Left renal pelvis (tissue), 4 donors: ENCODE measurements at regions not wholly inside any gene's neighbourhood (a gene's known extent, or its start where the extent isn't known, plus 50 kb on each side); places are given as distances from the start of the nearest gene placed in this dataset.
"Not testable (repeated sequence)": the region's sequence is repeated elsewhere in the genome, so short reads cannot be mapped to it uniquely, and the experiment has no call there.

Experiments used
- DNase-seq, 4 donors: peaks; one replicate each; pipeline ENCODE4 v3.0.0-alpha.2; 2013; ENCODE audit warnings: low read depth in 4 of 4, low spot score in 3 of 4

DNA sequence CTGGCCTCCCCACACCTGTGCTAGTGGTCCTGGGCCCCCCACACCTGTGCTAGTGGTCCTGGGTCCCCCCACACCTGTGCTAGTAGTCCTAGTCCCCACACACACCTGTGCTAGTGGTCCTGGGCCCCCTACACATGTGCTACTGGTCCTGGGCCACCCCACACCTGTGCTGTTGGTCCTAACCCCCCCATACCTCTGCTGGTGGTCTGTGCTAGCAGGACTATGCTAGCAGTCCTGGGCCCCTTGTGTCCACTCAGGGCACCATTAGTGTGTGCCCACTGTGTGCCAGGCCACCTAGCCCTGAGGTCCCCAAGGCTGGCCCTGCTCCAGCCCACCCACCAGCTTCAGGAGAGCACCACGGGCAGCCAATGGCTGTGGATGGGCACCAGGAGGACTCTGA lies 558.2 kb upstream of the SALL3 start:
- no peak for DNase-seq

DNA sequence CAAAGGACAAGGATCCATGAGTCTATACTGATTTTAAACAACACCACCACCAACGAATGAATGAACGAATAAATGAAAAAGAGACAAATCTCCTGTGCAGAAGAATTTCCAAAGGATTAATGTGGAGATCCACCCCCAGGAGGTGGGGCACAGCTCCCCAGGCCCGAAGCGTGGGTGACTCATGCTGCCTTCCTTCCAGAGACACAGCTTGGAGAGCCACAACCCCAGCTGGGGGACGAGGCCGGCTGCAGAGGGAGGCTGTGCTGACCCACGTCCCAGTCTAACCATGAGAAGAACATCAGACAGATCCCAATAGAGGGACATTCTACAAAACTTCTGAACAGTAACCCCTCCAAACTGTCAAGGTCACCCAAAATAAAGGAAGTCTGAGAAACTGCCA lies 557.3 kb upstream of the SALL3 start:
- no peak for DNase-seq

DNA sequence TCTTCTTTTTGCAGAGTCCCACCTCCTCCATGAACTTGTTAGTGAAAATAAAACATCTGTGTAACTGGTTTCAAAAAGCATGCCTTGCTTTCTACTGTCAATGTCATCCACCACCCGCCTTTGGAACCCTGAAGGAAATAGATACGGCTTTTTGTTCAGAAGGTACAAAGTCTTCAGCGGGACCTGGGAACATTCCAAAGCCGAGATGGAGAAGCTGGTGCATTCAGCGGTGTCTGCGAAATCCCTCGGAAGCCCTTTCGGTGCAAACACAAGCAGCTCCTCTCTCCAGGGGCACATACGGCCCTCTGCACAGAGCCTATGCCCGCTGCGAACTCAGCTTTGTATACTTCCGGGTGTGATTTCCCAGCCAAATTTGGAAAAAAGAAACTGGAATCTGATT lies 555.8 kb upstream of the SALL3 start:
- no peak for DNase-seq

DNA sequence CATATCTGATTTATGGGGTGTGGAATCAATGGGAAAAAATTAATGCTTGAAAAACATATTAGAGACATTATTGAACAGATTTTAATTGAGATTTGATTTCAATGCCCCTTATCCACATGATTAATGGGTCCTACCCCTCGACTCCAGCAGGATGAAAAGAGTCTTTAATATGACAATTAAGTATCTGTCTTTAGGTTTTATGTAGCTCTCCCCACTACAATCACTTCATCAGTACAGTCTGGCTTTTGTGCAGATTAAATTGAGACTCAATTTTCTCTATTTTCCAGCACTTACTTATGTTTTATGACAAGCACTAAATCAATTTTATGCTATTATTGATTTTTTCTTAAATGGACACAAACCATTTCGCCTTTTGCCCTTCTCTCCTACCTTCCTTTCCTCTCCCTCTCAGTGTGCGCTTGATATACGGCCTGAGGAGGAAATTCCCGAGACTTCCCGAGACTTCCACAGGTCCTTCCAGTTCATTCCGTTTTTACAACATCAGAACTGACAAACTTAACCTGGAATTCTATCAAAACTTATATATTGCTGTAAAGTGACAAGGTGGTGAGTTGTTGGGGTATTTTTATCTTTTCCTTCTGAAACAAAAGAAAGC lies 555.1 kb upstream of the SALL3 start:
- DNase-seq: no peak

DNA sequence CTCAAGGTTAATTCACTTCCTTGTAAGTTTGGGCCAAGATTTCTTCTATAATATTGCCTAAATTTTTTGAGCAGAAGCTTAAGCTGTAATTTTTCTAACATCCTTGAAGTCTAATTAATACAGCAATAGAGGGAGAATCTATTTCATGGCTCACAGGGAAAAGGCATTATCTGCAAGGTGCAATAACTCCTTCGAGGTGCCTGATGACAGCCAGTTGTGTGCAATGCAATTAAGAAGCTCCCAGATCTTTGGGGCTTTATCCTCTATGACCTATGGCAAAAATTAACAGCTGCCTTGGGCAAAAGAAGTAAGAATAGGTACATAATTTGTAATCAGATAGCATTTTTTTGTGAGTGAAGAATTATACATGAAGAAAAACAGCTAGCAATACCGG lies 554.6 kb upstream of the SALL3 start:
- no peak for DNase-seq

DNA sequence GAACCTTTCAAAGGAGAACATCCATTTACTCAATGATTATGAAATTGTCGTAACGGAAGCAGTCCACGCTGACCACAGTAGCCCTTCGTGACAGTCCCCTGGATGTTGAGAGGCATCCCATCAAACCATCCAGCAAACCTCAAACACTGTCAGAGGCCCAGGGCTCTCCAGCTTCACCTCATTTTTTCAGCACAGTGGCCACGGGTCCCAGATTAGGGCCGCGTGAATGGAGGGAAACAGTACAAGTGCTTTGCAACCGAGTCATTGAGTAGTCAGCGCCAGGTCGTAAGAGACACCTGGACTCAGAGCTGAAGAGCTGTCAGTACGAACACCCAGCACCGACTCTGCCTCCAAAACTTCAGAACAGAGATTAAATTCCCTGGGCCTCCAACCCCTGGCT lies 552.5 kb upstream of the SALL3 start:
- DNase-seq: no peak

DNA sequence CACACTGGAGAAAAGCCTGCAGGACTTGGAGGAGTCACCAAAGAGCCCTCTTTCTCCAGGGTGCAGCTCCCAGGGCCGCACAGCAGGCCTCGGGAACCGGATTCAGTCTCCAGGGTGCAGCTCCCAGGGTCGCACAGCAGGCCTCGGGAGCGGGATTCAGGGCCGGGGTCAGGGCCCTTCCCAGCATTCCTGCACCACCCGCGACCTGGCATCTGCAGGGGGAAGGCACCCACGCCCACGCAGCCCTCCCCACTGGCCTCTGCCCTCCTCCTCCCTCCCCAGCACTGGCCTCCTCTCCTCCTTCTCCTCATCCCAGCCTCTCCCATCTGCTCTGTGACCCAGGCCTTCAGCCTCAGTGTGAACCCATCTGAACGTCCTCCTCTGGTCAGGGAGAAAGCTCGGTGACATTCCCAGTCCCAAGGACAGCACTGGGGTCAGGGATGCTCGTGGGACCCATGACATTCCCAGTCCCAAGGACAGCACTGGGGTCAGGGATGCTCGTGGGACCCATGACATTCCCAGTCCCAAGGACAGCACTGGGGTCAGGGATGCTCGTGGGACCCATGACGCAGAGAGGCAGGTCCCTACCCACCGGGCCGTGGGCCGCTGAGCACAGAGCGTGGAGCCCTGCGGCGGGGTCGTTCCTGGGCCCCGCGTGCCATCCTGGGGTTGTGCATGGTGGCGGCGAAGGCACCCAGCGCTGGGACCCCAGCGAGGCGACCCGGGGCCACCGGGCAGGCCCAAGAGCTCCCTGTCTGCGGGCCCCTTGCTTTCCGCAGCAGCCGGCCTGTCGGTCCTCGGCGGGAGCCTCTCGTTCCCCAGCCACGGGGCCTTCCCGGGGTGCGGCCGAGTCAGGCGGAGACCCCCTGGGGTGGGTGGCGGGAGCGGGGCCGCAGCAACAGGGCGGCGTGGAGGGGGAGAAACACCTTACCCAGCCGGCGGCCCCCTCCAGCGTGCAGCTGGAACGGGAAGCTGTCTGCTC lies 550.2 kb upstream of the SALL3 start:
- DNase-seq: no peak

DNA sequence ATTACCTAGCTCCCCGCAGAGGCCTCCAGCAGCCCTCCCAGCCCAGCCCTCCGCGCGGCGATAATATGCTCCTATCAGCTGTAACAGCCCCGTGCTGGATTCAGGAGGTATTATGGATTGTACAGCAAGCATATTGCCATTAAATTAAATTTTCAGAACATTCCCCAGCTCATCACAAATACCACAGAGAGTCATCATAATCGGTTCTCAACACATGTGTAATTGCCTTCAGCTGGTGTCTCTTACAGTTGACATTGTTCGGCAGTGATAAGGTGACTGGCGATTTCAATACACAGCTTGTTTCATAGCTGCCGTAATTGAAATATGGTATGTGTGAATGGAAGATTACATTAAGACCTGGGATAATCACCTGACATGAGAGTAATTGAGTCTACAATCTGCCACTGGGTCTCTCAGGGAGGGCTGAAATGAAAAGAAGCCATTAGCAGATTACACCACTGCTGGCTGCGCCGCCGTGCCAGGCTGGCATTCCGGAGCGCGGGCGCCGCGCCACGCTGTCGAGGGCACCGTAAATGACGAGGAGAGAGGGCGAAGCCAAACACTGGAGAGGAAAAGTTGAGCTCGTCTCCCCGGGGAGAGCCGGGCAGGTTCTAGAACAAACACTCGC lies 549.4 kb upstream of the SALL3 start:
- DNase-seq: no peak

DNA sequence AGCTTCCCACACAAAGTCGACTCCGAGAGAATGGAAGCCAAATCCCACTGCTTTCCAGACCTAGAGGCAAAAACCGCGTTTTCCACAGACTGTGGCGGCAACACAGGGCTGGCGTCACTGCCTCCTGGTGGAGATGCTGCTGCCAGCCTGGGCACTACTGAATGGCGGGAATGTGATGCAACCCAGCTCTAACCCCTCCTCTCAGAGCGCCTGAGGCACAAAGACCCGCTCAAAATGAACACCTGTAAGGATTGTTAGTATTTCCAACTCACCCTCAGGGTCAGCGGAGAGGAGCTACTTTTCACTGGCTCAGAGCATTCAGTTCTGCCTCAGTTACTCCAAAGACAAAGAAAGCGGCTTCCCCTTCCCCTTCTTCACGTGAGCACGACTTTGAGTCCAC lies 548.0 kb upstream of the SALL3 start:
- no peak for DNase-seq

DNA sequence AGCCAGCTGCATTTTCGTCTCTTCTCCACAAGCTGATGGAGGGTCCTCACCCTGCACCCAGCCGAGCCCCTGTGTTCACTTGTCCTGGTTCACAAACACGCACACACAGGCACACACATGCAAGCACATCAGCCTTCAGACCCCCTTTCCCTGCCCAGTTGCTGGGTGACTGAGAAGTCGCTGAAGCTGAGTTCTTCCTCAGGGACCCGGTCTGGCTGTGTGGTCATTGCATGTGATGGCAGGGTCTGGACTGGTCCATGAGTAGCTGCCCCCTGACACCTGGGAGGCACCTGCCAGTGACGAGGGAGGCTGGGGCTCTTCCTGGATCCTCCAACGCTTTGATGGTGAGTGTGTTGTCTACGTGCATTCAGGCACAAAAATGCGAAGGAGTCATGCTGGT lies 546.1 kb upstream of the SALL3 start:
- DNase-seq: no peak

DNA sequence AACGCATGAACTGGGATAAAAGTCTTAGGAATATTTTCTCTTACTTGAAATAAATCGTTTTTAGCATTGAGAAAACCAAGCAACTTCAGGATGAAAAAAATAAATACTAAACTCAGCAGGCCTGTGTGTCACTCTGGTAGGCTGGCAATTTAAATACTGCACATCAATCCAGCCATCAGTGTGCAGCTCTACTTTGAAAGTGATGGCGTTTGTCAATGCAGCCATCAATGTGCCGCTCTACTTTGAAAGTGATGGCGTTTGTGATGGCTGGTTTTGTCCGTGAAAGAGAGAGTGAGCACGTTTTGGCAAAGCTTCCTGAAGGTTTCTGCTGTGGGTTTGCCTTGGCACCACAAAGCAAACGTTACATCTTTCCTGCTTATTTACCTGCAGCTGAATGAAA lies 543.5 kb upstream of the SALL3 start:
- no peak for DNase-seq

DNA sequence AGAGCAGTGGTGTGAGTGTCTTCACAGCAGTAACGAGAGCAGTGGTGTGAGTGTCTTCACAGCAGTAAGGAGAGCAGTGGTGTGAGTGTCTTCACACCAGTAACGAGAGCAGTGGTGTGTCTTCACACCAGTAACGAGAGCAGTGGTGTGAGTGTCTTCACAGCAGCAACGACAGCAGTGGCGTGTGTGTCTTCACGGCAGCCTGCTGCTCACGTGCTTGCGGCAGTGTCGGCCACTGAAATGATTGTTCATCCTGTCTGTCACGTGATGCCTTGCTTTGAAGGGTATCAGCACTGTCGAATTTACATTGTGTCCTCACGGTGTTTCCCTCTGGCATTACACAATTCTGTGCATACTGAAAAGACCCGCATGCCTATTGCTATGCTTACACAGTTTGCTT lies 541.4 kb upstream of the SALL3 start:
- DNase-seq: not testable (repeated sequence)

DNA sequence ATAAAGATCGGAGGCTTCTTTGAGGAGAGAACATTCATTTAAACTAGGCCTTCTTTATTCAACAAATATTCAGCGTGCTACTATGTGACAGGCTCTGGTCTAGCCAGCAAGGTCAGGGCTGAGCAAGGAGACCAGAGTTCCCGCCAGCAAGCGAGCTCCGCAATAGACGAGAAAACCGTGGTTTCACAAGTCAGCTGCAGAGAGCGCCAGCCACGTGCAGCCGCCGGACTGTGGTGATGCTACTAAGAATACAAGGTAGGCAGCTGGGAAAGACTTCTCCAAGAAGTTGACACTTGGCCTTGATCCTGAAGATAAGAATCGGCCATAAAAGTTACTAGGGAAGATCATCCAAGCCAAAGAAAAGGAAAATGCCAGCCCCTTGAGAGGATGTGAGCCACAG lies 533.7 kb upstream of the SALL3 start:
- DNase-seq: no peak

DNA sequence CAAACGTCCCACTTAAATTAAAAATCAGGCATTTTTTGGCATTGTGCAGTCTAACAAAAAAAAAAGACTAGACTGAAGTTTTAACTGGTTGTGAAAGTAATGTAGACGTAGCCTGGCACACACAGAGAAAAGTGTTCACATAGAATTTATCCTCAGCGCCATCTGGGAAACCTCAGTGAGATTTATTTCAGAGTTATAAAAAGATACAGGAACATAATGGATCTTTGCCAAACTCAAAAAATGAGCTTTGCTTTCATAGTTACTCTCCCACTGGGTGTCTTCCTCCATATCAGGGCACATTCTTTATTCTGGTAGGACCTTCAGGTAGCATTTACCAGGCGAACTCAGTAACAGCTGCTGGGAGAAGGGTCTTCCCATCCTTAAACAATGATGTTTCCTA lies 532.4 kb upstream of the SALL3 start:
- DNase-seq: no peak

DNA sequence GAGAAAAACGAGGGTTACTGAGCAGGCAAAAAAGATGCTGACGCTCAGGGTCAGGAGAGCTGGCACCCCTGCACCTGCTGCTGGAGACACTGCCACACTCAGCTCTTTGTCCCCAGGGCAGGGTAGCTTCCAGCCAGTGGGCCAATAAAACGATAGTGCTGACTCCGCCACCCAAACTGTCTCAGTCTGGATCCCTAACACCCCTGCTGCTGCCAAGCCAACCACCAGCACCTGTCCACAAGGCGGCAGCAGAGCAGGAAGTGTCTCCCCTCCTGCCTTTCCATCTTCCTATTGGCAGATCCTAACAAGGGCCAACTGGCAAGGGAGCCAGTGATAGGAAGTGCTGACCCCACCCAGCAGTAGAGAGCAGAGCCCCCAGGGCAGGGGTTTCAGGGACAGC lies 531.5 kb upstream of the SALL3 start:
- no peak for DNase-seq

DNA sequence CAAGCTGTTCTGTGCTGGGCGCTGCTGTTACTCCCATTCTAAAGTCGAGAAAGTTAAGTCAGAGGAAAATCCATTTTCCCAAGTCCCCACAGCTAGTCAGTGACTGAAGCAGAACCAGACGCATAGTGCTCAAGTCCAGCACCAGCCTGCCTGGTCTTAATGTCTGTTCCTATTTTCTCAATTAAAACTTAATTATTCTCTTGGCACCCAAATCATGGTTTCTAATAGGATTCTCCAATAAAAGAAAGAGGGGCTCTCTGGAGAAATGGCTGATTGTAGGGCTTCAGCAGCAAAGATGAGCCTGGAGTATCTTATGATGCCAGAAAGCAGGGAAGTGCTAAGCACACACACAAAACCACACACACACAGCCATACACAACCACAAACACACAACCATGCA lies 531.0 kb upstream of the SALL3 start:
- no peak for DNase-seq

DNA sequence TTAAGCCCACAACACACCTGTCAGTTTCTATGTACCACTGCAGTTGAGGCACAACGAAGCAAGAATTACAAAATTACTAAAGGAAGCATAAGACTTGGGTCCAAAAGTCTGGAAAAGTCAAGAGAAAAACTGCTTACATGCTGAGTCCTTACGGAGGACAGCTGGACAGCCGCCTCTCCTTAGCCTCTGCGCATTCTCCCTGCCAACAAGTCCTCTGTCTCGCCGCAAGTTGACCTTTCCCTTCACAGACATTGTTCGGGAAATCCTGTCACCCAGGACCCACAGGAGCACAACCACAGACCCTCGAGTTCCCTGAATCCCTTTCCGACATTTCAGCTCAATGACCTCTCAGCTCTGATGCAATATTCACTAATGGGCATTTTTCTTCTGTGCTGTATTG lies 525.4 kb upstream of the SALL3 start:
- no peak for DNase-seq

DNA sequence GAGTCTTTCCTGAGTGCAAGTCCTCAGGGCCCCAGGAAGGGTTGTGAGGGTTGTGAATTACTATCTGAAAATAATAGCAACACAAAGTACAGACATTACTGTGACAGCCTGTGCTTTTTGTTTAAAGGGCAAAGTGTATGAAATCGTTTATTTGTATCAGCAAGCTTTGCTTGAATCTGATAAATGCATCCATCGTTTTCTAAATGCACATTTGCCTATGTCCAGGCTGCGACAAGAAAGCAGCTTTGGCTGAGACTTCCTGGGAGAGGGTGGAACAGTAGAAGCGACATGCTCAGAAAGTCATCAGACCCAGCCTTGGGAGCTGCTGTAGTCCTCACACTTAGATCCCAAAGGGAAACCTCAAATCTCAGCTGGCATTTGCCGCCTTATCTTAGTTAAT lies 524.2 kb upstream of the SALL3 start:
- no peak for DNase-seq

DNA sequence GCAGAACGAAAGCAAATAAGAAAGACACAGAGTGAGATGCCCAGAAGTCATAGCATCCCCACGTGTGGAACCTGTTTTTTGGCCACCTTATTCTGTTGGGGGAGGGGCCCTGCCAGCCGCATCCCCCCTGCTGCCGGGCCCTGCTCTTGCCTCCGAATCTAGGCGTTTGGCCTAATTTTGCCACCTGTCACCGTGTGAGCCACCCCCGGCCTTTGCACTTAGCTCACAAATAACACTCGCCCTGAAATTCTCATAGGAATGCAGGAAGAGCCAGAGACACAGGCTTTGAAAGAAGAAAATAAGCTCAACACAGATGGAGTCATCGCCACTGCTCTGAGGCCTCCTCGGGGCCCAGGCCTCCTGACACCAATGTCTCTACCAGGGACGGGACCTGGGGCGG lies 522.6 kb upstream of the SALL3 start:
- DNase-seq: no peak

DNA sequence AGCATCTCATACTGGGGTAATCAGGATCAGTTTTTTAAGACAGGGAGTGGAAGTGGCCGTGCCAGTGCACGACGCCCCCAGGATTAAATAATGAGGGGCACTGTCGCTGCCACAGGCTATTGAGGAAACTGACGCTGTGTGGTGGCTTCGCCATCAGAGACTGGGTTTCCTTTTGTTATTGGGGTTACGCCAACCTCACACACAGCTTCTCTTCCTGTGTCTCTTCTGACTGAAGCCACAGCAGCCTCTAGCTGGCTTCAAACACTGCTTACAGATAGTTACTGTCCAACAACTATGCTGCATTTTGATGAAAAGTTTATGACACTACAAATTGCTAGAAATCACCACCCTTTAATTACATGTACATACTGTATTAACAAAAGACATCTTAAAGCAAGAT lies 521.9 kb upstream of the SALL3 start:
- DNase-seq: no peak

DNA sequence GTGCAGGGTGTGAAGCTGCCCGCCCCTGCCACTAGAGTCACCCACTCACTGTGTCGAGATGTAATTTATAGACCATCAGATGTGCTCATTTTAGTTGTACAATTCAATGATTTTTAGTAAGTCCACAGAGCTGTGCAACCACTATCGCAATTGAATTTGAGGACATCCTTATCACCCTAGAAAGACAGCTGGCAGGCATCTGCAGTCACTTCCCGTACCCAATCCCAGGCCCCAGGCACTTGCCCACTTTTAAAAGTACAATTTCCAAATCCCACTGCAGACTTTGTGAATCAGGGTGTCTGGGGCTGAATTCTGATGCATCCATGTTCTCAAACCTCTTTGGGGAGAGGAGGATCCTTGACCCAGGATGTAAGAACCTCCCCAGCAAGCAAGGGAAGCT lies 521.3 kb upstream of the SALL3 start:
- no peak for DNase-seq

DNA sequence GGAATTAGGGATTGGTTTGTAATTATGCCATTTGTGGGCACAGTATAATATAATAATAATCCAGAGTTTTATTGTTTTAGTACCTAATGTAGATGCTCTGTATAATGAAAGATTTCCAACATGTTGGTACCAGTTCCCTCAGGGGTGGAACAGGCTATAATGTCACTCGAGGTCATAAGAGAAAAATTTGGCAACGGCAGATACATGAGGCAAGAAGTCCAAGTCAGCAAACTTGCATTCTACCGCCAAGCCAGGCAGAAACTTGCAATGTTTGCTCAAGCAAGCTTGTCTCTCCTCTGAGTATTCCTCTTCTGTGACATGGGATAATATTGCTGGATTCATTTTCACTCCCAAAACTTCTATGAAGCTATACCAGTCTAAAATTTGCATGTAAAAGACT lies 520.0 kb upstream of the SALL3 start:
- DNase-seq: no peak
